Stromal cell of bone marrow (primary cell): ENCODE measurements at regions not wholly inside any gene's neighbourhood (a gene's known extent, or its start where the extent isn't known, plus 50 kb on each side); places are given as distances from the start of the nearest gene placed in this dataset.
"Not testable (repeated sequence)": the region's sequence is repeated elsewhere in the genome, so short reads cannot be mapped to it uniquely, and the experiment has no call there.

Experiments
- DNase-seq: peaks from one replicate; pipeline ENCODE4 v3.0.0-alpha.2; 2012; ENCODE audit warnings: low read depth

DNA sequence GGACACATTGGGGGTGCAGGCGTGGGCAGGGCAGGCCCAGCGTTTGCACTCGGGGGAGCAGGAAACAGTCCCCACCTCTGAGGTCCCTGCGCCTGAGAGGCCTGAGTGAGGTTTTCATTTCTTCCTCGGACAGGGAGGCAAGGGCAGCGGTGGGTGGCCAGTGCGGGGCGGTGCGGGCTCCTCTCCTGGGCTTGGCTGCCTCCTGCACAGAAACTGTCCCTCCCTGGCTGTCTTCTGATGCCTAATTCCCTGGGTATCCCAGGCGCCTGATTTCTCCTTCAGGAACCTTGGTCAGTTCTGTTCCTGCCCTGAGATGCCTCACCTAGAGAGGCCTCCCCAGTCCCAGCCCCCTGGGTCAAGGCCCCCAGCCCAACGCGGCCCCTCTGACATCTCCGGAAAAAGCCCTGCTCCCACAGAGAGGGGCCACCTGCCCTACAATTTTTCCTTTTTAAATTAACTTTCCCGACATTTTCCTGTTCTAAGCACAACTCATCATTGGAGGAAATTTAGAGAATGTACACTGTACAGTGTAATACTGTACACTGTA is 260.3 kb downstream of the ADGRD1 start:
- DNase-seq: no peak

DNA sequence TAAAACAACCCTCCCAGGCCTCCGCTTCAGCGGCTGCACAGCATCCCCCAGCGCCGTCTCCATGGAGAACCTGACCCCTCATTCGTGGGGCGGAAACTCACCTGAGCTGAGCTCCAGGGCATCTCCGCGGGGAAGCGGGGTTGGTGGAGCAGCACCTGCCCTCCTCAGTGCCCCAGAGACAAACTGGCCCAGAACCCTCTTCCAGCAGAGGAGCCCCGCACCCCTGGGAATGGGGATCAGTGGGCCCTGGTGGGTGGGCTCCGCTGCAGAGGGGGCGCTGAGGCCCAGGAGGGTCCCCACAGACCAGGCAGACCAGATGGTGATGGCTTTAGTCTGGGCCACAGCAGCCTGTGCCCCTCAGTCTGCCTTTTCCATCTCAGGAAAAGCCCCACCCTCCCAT is 261.2 kb downstream of the ADGRD1 start:
- DNase-seq: not testable (repeated sequence)

DNA sequence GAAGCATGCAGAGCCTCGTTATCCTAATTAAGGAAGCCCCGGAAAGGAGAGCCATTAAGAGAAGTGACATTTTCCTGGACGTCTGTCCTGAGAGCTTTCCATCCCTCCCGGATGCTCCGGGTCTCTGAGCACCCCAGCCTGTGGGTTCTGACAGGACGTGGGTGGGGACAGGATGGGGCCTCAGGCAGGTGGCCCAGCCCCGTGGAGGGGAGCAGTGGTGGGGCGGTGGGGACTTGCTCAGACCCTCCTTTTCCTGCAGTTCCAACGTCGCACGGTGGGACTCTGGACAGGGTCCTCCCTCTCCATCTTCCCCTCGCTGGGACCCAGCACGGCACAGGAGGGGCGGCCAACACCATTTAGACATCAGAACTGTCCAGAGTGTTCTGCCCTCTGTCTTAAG is 262.9 kb downstream of the ADGRD1 start:
- not testable (repeated sequence) for DNase-seq

DNA sequence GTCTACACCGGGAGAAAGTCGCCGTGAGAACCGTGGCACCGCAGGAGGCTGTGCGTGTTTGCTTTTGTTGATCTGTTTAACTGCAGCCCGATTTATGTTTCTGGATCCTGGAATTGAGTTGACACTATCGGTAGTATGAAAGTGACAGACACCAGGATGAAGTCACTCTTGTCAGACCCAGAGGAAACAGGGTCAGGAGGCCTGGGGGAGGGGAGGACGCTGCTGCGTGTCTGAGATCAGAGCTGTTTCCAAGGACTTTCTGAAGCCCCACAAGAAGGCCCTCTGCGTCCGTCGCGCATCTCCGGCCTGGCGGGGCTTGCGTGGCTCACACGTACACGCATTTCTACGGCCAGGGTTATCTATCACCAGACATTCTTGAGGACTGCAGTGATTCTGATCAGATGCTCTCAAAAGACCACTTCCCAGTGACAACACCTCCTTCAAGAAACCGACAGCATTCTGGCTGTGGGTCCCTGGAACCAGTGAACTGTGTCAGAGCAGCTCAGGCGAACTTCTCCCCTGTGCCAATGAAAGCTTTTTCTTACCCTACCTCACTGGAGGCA is 263.4 kb downstream of the ADGRD1 start:
- no peak for DNase-seq

DNA sequence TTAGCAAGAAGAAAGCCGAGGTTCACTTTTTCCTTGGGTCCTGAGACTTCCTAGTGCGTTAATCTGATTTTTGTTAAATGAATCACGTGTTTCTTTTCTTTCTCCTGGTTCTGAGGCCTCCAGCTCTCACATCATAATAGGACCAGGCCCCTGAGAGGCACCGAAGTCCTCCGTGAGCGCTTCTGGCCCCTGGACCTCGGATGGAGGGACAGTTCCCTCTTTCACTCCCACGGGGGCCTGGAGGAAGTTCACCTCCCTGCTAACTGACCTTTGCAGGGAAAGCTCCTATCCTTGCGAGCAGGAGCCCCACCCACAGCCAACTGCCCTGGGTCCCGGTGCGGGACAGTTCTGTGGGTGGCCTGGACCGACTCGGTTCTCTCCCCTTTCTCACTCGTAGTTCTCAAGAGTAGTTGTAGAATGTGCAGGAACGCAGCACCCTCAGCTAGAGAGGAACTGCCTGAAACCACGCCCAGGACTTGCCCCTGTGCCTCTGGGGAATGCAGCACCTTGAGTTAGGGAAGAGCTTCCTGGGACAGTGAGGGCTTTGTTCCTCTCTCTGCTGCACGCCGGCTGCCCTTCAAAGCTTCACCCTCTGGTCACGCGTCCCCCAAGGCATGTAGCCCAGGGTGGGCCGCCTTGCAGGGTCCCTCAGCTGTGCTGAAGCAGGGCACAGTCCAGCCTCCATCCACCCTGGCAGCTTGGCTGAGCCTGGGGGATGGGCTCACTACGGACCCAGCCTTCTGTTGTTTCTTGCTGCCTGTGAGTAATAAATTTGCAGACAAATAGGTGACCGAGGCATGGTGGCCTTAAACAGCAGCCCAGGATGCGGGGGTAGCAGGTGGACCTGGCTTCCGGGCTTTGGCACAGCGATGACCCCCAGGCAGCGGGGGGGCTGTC is 264.6 kb downstream of the ADGRD1 start:
- DNase-seq: no peak

DNA sequence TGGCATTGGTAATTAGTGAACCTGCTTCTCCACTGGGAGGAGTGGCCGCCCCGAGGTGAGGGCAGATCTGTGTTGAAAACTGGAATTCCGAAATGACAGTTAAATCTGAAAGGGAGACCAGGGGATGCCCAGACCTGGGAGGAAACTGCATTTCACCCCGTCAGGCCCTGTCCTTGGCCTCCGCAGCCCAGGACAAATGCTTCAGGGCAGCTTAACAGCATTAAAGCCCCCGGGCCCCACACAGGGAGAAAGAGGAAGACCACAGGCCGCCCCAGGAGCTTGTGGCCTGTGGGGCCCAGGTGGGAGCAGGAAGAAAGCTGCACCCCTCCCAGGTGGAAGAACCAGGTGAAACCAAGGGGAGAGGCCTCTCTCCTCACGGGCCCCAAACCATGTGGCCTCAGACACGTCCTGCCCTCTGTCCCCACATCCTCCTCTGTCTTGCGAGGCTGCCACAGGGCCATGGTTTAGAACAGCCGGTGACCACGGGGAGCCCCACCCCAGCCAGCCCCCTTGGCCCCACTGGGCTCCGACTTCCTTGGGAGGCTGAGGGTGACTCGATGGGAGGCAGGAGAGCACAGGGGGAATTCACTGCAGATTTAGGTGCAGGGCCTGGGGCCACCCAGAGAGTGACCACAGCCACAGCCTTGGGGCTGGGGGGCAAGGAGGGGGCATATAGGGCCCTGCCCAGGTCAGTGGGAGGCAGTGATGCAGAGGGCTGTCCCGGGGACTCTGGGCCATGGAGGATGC is 265.4 kb downstream of the ADGRD1 start:
- DNase-seq: no peak

DNA sequence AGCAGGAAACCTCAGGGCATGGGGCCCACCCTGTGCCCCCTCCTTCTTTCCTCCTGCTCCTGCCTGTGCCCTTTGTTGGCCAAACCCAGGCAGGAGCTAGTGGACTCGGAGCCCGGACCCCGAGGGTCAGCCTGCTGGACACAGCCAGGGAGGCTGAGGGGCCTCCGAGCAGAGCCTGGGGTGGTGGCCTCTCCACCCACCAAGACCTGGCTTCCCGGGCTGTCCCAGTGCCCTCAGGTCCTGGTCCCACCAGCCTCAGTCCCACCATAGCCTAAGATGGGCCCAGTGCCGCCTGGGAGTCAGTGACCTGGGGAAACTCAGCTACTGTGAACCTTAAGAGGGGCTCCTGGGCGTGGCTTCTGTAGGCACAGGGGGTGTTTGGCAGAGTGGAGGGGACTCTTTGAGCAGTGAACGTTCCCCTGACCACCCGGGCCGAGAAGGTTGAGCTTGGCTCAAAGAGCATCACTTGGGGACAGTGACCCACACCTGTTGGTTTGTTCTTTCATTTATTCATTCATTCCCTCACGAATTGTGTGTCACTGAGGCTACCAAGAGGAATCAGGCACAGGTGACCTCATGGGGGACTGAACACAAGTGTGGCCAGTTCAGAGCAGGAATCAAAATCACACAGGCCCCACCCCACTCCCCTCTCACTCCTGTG is 266.1 kb downstream of the ADGRD1 start:
- no peak for DNase-seq

DNA sequence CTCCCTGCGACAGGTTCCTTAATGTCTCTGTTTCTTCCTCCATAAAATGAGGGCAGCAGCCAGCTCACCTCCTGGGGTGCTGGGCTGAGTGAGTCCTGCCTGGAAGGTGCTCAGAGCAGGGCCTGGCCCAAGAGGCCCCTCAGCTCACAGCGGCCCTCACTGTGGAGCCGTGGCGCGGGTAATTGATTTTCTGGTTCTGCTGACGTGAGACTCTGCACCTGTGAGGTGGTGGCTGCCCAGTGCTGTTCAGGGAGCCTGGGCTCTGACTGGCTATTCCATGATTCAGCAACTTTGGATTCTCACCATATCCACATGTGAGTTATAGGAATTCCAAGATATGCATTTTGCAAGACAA is 266.6 kb downstream of the ADGRD1 start:
- no peak for DNase-seq

DNA sequence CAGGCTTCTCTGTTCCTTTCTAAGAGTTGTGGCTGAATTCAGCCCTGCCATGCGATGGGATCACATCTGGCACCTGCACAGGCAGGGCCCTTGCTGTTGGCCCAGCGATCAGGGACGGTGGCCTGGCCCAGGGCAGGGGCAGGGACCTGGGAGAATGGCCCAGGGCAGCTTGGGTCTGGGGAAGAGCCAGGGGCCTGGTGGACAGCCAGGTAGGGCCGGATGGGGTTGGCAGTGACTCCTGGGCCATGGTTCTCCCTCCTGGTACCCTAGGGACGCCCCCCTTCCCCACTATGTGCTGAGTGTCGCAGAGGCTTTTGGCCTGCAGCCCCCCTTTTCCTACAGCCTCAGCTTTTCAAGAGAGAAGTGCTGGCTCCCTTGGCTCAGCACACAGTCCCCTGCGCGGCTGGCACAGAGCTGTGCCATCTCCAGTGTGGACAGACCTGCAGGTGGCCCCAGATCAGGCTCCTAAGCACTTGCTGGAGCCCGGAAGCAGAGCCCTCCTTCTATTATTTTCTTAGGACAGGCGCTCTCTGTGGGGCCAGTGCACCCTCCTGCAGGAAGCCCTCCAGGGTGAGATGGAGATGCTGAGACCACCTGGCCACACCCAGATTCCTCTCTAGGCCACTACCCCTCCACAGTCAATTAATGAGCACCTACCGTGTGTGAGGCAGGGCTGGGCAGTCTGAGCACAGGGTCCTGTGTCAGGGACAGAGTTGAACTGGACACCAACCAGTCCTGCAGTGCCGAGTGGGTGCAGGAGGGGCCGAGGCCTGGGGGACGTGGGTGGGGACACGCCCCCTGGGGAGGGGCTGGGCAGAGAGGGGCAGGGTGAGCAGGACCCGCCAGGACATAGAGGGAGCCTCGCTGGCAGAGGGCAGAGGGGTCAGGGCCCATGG is 267.6 kb downstream of the ADGRD1 start:
- DNase-seq: no peak

DNA sequence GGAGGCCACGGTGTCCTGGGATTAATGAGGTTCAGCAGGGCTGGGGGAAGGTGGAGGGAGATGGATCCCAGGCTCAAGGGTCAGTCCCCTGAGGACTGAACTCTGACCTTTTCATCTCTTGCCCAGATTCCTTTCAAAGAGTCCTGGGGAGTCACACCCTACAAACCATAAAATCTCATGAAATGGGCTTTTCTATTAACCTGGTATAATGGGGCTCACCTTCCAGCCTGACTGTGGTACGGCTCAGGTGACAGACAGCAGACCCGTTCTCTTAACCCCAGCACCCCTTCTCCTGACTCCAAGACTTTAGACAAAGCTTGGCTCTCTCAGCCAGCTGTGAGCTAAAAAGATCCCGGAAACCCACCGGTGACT is 268.2 kb downstream of the ADGRD1 start:
- no peak for DNase-seq

DNA sequence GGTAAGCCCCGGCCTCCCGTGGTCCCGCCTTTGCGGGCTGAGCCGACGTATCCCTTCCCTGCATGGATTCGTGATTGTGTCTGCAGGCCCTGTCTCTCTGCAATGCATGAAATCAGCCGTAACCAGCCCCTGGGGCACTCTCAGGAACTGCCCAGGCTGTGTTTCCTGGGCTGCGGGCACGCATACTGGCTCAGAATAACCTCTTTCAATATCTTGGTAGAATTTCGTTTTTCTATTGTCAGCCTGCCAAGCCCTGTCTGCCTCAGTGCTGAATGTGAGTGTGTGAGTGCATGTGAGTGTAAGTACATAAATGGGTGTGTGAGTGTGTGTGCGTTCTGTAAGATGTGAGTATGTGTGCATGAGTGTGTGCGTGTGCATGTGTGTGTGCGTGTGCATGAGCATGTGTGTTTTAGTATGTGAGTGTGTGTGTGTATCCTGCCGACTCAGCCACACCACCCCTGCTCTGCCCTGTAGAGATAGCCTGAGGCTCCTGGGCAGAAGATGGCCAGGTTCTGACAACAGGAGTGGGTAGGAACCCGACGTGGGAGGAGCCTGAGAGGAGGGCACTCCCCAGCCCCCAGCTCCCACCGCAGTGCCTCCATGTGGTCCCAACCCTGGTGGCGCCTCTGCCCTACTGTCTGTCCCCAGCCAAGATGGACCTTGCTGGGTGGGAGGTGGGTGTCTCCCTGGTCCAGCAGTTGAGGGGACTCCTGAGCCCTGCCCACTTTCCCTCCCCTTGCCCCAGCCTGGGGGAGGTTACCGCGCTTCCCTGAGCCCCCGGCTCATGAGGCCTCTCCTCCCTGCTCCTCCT is 268.8 kb downstream of the ADGRD1 start:
- no peak for DNase-seq

DNA sequence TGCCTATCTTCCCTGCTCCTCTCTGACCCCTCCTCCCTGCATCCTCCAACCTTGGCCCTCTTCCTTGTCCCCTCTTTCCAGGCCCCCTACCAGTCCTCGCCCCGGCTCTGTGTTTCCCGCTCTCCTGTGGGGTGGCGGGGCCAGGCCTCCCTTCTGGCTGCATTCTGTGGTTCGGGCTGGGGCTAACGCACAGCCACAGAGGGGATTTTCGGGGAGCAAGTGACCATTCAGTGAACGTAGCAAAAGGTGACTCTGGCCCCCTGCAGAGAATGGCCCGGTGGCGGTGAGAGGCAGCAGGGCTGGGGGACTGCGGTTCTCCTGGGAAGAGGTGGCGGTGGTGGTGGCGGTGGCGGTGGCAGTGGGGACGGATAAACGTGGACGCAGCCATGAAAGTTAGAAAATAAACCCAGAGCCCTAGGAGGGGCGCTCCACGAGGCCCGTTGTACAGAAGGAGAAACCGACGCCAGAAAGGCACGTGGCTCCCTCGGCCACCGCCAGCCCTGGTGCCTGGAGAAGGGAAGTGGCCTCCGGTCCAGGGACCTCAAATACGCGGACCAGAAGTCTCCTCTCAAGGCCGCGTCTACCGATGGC is 269.6 kb downstream of the ADGRD1 start:
- DNase-seq: no peak

DNA sequence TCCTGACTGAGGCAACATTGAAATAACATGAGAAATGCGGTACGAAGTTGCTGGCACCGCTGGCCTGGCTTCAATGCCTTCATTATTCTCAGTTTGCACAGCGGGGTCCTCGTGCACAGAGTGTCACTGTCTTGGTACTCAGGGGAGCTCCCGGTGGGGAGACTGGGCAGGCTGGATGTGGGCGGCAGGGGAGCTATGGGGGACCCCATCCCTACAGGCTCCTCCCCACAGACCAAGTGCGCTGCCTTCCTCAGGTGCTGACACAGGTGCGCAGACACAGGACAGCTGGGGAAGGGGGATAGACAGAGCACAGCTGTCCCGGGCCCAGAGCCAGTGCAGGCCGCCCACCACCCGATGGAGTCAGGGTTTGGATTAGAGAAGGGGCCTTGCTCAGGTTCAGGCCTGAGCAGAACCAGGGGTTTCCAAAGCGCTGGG is 270.1 kb downstream of the ADGRD1 start:
- no peak for DNase-seq

DNA sequence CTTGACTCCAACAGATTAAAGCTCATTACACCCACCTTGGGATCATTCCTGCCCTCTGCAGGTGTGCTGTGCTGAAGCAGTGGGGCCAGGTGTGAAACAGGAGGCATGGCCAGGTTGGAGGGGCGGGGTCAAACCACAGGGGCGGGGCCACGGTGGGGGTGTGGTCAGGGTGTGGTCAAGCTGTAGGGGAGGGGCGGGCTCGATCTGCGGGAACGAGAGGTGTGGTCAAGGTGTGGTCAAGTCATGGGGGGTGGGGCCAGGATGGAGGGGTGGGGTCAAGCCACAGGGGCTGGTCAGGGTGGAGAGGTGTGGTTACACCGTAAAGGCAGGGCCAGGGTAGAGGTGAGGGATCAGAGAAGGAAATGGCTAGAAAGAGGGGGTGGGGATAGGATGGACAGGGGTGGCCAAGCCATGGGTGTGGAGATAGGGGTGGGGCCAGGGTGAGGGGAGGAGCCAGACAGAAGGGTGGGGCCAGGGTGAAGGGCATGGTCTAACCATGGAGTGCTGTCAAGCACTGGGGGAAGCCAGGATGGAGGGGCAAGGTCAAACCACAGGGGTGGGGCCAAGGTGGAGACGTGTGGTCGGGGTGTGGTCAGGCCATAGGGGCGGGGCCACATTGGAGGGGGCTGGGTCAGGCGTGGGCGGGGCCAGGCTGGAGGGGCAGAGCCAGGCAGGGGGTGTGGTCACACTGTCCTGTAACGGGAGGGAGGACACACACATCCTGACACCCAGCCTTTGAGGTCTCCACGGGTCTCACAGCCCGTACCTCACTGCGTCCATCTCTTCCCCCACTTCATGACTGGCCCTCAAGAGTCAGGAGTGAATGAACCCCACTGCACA is 270.7 kb downstream of the ADGRD1 start:
- not testable (repeated sequence) for DNase-seq

DNA sequence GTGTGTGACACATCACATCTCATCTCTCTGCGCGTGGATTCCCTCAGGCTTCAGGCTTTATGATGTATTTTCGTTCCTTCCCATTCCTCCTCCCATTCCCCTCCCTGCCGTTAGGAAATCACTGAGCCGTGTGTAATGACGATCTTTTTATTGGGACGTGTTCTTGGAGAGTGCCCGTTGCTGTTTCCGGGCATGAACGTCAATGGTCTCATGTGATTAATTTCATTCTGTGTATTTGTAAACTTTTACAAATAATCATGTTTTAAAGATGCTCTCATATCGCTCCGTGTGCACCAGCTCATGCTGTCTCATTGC is 271.3 kb downstream of the ADGRD1 start:
- DNase-seq: not testable (repeated sequence)

DNA sequence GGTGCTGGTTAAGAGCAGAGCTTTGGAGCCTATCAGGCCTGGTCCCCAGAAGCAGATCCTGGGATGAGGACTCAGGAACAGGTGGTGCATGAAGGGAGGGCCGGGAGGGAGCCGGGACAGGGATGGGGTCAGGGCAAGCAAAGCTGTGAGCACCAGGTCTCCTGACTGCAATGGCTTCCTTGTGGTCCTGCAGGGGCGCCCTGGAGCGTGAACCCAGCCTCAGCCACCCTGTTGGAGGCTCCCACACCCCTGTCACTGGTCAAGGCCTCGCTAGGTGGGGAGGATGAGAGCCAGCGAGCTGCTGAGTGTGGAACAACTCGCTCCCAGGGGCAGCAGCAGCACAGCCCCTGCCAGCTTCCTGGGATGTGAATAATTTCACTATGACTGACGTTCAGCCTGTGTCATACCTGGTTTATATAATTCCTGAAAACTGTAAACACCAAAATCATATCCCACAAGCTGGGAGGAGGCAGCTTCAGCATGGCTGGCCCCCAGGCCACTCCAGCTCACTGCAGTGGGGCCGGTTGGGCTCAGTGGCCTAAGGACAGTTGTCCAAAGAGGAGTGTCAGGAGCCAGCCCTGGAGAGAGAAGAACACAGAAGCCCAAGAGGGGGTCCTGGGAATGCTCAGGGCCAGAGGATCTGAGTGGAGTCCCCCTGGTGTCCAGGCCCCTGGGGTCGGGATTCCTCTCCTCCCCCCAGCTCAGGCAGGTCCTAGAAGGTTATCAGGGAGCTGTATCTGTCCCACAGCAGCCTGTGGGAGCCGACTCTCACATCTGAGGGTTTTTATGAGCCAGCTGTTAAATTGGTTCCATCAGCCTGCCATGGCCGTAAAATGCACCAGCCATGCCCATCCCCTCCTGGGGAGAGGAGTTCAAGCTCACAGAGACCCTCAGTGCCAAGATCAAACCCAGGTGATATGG is 272.9 kb downstream of the ADGRD1 start:
- DNase-seq: no peak

DNA sequence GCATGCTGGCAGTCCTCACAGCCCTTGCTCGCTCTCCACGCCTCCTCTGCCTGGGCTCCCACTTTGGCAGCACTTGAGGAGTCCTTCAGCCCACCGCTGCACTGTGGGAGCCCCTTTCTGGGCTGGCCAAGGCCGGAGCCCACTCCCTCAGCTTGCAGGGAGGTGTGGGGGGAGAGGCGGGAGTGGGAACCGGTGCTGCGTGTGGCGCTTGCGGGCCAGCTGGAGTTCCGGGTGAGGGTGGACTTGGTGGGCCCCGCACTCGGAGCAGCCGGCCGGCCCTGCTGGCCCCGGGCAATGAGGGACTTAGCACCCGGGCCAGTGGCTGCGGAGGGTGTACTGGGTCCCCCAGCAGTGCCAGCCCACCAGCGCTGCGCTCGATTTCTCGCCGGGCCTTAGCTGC is 273.9 kb downstream of the ADGRD1 start:
- DNase-seq: not testable (repeated sequence)

DNA sequence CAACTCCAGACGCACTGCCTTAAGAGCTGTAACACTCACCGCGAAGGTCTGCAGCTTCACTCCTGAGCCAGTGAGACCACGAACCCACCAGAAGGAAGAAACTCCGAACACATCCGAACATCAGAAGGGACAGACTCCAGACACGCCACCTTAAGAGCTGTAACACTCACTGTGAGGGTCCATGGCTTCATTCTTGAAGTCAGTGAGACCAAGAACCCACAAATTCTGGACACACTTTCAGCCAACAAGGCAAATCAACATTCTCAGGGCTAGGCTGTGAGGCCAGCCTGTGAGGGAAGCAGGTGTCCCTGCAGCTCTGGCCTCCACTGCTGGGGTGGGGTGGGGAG is 275.3 kb downstream of the ADGRD1 start:
- DNase-seq: not testable (repeated sequence)
